A549 (cell line): ENCODE measurements at regions not wholly inside any gene's neighbourhood (a gene's known extent, or its start where the extent isn't known, plus 50 kb on each side); places are given as distances from the start of the nearest gene placed in this dataset.
"Not testable (repeated sequence)": the region's sequence is repeated elsewhere in the genome, so short reads cannot be mapped to it uniquely, and the experiment has no call there.

Experiments used
- ATAC-seq, 2 experiments: fragments of 200-7000 bp in 1 of 2; fragments of >200 bp in 1 of 2; cut with Nextera tagmentation in 1 of 2; cut with Tn5 transposase in 1 of 2; 3 replicates each; pipeline versions ENCODE4 v1.8.0 to v1.9.1; 2018 to 2020; ENCODE audit warnings: mild to moderate bottlenecking in 1 of 2, moderate library complexity in 1 of 2
- CTCF ChIA-PET: fragments of 300-600 bp; sonication (Branson Sonifier 250); formaldehyde crosslinking; extraction: SDS; loops from one replicate; lab custom pipeline; 2021; ENCODE audit warnings: antibody characterized with exemption, inconsistent platforms; lab: Yijun Ruan, JAX
- POLR2A ChIA-PET: fragments of 350-600 bp; formaldehyde crosslinking; extraction: SDS; loops from one replicate; lab custom pipeline; 2021; ENCODE audit warnings: antibody characterized with exemption, inconsistent platforms; lab: Yijun Ruan, JAX
- DNase-seq, 2 experiments: peaks; one replicate each; pipeline versions ENCODE4 v3.0.0 to v3.0.0-alpha.2; 2011 to 2016; ENCODE audit warnings: low read depth in 1 of 2, low spot score in 1 of 2
- FAIRE-seq: peaks from 2 replicates; lab custom pipeline; 2011; peaks lifted over from hg19 to GRCh38; lab: Jason Lieb, UNC
- H3K27ac ChIP-seq, 2 experiments: fragments of >200 bp; sonication (Bioruptor Twin); formaldehyde crosslinking; 3 replicates each; pipeline ENCODE4 v1.5.1; 2016 to 2017
- H3K4me1 ChIP-seq: fragments of >200 bp; sonication (Bioruptor Twin); formaldehyde crosslinking; 3 replicates; pipeline ENCODE4 v1.6.1; 2016
- H3K4me2 ChIP-seq: fragments of >200 bp; sonication (Bioruptor Twin); formaldehyde crosslinking; 3 replicates; pipeline ENCODE4 v1.6.1; 2016
- H3K4me3 ChIP-seq: fragments of >200 bp; sonication (Bioruptor Twin); formaldehyde crosslinking; 3 replicates; pipeline ENCODE4 v1.5.1; 2016
- H3K9me3 ChIP-seq: fragments of >200 bp; sonication (Bioruptor Twin); formaldehyde crosslinking; 3 replicates; pipeline ENCODE4 v1.6.1; 2016
- BHLHE40 ChIP-seq: IDR thresholded peaks from 2 replicates; pipeline ENCODE4 v1.6.1; 2012; ENCODE audit warnings: low read depth, low read length, inconsistent platforms
- CBX2 ChIP-seq: fragments of 200-600 bp; sonication (generic); IDR thresholded peaks from 2 replicates; pipeline ENCODE4 v1.6.1; 2016; ENCODE audit warnings: low read depth, mild to moderate bottlenecking, borderline replicate concordance
- EHF ChIP-seq: fragments of 250-450 bp; sonication (Bioruptor Pico); IDR thresholded peaks from 2 replicates; pipeline ENCODE4 v1.5.0; 2020; ENCODE audit warnings: mild to moderate bottlenecking
- EHMT2 ChIP-seq: fragments of 200-600 bp; sonication (generic); IDR thresholded peaks from 2 replicates; pipeline ENCODE4 v1.6.1; 2016; ENCODE audit warnings: antibody characterized with exemption, low read depth, mild to moderate bottlenecking, moderate library complexity
- FOSB ChIP-seq: fragments of 250-450 bp; sonication (Bioruptor Pico); IDR thresholded peaks from 2 replicates; pipeline ENCODE4 v1.5.0; 2020; ENCODE audit warnings: mild to moderate bottlenecking, moderate library complexity
- FOSL2 ChIP-seq, 2 experiments: fragments of 450-650 bp in 1 of 2; fragments of >200 bp in 1 of 2; sonication (Bioruptor Twin) in 1 of 2; formaldehyde crosslinking; IDR thresholded peaks; 2 replicates each; pipeline versions ENCODE4 v1.5.0 to v1.6.1; 2016 to 2020; ENCODE audit warnings: mild to moderate bottlenecking in 1 of 2, moderate library complexity in 1 of 2
- KDM5A ChIP-seq: fragments of 200-600 bp; sonication (generic); IDR thresholded peaks from 2 replicates; pipeline ENCODE4 v1.6.1; 2016; ENCODE audit warnings: antibody characterized with exemption, mild to moderate bottlenecking
- NFE2L2 ChIP-seq: fragments of 150-350 bp; conservative IDR thresholded peaks from 2 replicates; pipeline ENCODE4 v1.6.1; 2014; ENCODE audit warnings: low read length
- NPAS2 ChIP-seq: fragments of 250-450 bp; sonication (Bioruptor Pico); IDR thresholded peaks from 2 replicates; pipeline ENCODE4 v1.8.0; 2022; ENCODE audit warnings: mild to moderate bottlenecking, moderate library complexity, borderline replicate concordance
- POLR2AphosphoS2 ChIP-seq: conservative IDR thresholded peaks from 2 replicates; pipeline ENCODE4 v1.6.1; 2012; ENCODE audit warnings: low read length, improper control_type of control experiment, inconsistent platforms
- RAD21 ChIP-seq, 2 experiments: fragments of >200 bp in 1 of 2; sonication (Bioruptor Twin) in 1 of 2; formaldehyde crosslinking in 1 of 2; IDR thresholded peaks in 1 of 2; conservative IDR thresholded peaks in 1 of 2; 2 replicates in 1 of 2; 3 replicates in 1 of 2; pipeline ENCODE4 v1.6.1; 2012 to 2018; ENCODE audit warnings: inconsistent platforms in 1 of 2
- RCOR1 ChIP-seq: fragments of 150-350 bp; IDR thresholded peaks from 2 replicates; pipeline ENCODE4 v1.6.1; 2014; ENCODE audit warnings: antibody characterized with exemption, low read length, low read depth
- RFX5 ChIP-seq: fragments of 450-650 bp; IDR thresholded peaks from 2 replicates; pipeline ENCODE4 v1.7.1; 2014; ENCODE audit warnings: antibody characterized with exemption, mild to moderate bottlenecking, moderate library complexity
- SREBF2 ChIP-seq: fragments of 450-650 bp; IDR thresholded peaks from 2 replicates; pipeline ENCODE4 v1.6.1; 2014; ENCODE audit warnings: mild to moderate bottlenecking, moderate library complexity
- ZC3H11A ChIP-seq: fragments of 450-650 bp; IDR thresholded peaks from 2 replicates; pipeline ENCODE4 v1.6.1; 2014; ENCODE audit warnings: antibody characterized with exemption, mild to moderate bottlenecking
- ZFP36 ChIP-seq: fragments of 450-650 bp; IDR thresholded peaks from 2 replicates; pipeline ENCODE4 v1.6.1; 2014; ENCODE audit warnings: borderline replicate concordance; ENCODE audit not compliant: partially characterized antibody
- ZNF302 ChIP-seq: fragments of 250-450 bp; sonication (Bioruptor Pico); IDR thresholded peaks from 2 replicates; pipeline ENCODE4 v1.9.0; 2021; ENCODE audit warnings: inconsistent platforms, mild to moderate bottlenecking, moderate library complexity
- ZSCAN20 ChIP-seq: fragments of 250-450 bp; sonication (Bioruptor Pico); IDR thresholded peaks from 2 replicates; pipeline ENCODE4 v1.8.0; 2022; ENCODE audit warnings: mild to moderate bottlenecking, moderate library complexity
- WGBS: methylation state at CpG from one replicate; pipeline ENCODE4 v1.1.6; 2017; ENCODE audit errors: missing lambda C conversion rate; 5-methylcytosine and 5-hydroxymethylcytosine counted together
- TF ChIP-seq, protein P1 (sequence below): IDR thresholded peaks from 2 replicates; pipeline ENCODE4 v1.6.1; 2012
- TF ChIP-seq, protein P2 (sequence below): fragments of 250-450 bp; sonication (Bioruptor Pico); IDR thresholded peaks from 2 replicates; pipeline ENCODE4 v1.5.0; 2020; ENCODE audit warnings: low read depth, mild to moderate bottlenecking, moderate library complexity

DNA sequence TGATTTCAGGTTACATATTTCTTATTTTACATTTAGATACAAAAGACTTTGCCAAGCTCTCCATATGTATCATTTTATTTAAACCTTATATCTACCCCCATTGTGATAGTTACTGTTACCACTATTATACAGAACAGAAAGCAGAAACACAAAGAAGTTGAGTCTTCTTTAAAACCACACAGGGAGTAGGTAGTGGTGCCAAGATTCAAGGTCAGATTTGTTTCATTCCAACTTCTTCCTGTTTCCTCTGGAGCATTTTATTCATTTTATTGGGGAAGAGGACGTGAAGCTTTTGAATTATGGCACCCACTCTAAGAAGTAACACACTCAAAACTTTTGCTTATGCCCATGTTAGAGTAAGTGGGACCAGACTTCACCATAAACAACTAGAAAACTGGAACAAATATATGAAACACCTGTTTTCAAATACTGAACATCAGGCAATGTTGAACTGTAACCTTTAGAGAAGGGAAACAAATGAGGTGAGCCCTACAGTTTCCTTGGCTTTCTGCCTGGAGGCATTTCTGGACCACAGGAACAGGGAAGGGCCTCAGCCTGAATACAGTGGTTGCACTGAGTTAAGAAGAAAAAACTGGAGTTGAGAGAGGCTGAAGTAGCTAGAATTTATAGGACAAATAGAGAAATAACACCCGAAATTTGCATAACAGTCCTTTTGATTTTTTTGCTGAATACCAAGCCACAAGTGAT lies 160.4 kb upstream of the SSTR1 start:
- TF ChIP-seq RCOR1 (no peak), EHF (CRISPR knock-in tag) (no peak), RAD21 (conservative IDR thresholded peaks at IDR 0.05 in 1 of 2, IDR thresholded peaks at IDR 0.05 in 1 of 2) (no peak), POLR2AphosphoS2 (no peak), ZNF302 (no peak), KDM5A (no peak), ZSCAN20 (CRISPR knock-in tag) (no peak), FOSB (no peak), FOSL2 (IDR thresholded peaks at IDR 0.05) (no peak), FOSL2 (CRISPR knock-in tag; IDR thresholded peaks at IDR 0.05) (no peak), NFE2L2 (no peak)
- TF ChIP-seq, protein P1, sequence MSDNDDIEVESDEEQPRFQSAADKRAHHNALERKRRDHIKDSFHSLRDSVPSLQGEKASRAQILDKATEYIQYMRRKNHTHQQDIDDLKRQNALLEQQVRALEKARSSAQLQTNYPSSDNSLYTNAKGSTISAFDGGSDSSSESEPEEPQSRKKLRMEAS: no peak
- TF ChIP-seq, protein P2, sequence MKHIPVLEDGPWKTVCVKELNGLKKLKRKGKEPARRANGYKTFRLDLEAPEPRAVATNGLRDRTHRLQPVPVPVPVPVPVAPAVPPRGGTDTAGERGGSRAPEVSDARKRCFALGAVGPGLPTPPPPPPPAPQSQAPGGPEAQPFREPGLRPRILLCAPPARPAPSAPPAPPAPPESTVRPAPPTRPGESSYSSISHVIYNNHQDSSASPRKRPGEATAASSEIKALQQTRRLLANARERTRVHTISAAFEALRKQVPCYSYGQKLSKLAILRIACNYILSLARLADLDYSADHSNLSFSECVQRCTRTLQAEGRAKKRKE (CRISPR knock-in tag): no peak
- H3K4me3 ChIP-seq: no peak overlapping the region
- H3K4me1 ChIP-seq: no peaks in the 10 kb centered on the region
- POLR2A ChIA-PET: no interaction called here
- no peak overlapping the region for H3K27ac ChIP-seq
- no peak for DNase-seq
- ATAC-seq: no peak
- whole genome bisulfite sequencing: 6% methylated on average over 2 of the region's 2 CpGs
- CTCF ChIA-PET: interaction anchor here (1.0 kb wide), 1 partner anchor 16 kb away, joined by 3 read pairs; no protein-coding TSS in a partner anchor
- no peak overlapping the region for H3K4me2 ChIP-seq
- no peaks in the 10 kb centered on the region for H3K9me3 ChIP-seq
- no peak for FAIRE-seq

DNA sequence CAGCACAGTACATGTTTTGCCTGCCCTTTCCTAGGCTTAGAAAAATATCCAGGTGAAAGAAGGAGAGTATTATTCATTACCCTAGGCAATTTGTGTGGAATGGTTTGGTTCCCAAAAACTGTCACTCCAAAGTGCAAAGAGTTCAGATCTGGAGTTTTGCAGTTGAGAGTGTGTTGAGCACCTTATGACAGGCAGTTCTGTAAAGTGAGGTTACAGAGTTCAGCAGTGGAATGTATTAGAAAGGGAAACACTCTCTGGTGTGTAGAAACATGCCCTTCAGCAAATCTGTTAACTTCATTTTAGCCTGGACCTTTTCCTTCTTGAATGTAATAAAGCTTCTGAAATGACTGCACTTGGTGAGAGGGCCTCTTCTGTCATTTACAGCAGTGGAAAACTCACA lies 154.0 kb upstream of the SSTR1 start:
- no peak for FAIRE-seq
- Histone ChIP-seq H3K4me1 (no peaks in the 10 kb centered on the region), H3K4me2 (no peak overlapping the region), H3K4me3 (no peak overlapping the region), H3K9me3 (no peaks in the 10 kb centered on the region)
- ChIA-PET POLR2A (no interaction called here), CTCF (no interaction called here)
- no peak for ATAC-seq
- DNase-seq: no peak
- TF ChIP-seq SREBF2: no peak
- TF ChIP-seq, all 56 proteins: peak for 0
- H3K27ac ChIP-seq: no peak overlapping the region

DNA sequence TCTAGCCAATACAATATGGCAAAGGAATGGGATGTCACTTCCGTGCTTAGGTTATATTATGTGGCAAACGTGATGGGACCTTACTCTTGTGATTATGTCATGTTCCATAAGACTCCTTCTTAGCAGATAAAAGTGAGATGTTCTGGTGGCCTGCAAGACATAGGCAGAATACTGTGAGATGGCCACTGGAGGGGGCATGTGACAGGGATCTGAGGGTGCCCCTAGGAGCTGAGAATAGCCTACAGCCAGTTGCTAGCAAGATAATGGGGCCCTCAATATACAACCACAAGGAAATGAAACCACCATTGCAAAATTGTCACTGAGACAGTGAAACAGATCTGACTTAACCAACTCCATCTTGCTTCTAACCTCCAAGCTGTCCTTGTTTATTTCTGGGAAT lies 151.4 kb upstream of the SSTR1 start:
- 19% methylated on average over 2 of the region's 2 CpGs for WGBS
- Histone ChIP-seq H3K4me2 (no peak overlapping the region), H3K27ac (no peak overlapping the region), H3K9me3 (0 out of 3 replicates have a peak, but pooled peaks cover 4% of the 10 kb centered on the region), H3K4me3 (no peak overlapping the region), H3K4me1 (no peaks in the 10 kb centered on the region)
- ChIA-PET CTCF (no interaction called here), POLR2A (no interaction called here)
- no peak for TF ChIP-seq NPAS2 (CRISPR knock-in tag)
- TF ChIP-seq, protein P1: no peak
- TF ChIP-seq RFX5: no peak
- TF ChIP-seq ZC3H11A: no peak
- TF ChIP-seq ZFP36: no peak
- TF ChIP-seq EHMT2: no peak
- no peak for TF ChIP-seq POLR2AphosphoS2
- no peak for TF ChIP-seq BHLHE40
- no peak for TF ChIP-seq FOSB
- no peak for TF ChIP-seq CBX2
- DNase-seq (no peak), FAIRE-seq (no peak), ATAC-seq (no peak)

DNA sequence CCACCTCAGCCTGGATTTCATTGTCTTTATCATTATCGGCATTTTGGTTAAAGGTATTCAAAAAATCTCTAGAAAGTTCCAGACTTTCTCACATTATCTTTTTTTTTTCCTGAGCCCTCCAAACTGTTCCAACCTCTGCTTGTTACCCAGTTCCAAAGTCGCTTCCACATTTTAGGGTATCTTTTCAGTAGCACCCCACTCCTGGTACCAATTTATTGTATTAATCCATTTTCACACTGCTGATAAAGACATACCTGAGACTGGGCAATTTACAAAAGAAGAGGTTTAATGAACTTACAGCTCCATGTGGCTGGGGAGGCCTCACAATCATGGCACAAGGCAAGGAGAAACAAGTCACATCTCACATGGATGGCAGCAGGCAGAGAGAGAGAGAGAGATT lies 145.5 kb upstream of the SSTR1 start:
- H3K4me2 ChIP-seq, FAIRE-seq, H3K9me3 ChIP-seq, H3K4me3 ChIP-seq, DNase-seq, ATAC-seq, CTCF ChIA-PET, POLR2A ChIA-PET, H3K27ac ChIP-seq, H3K4me1 ChIP-seq: not testable (repeated sequence)
- 32% methylated on average over 2 of the region's 2 CpGs for WGBS
